ENCODE measurements at regions not wholly inside any gene's neighbourhood (a gene's known extent, or its start where the extent isn't known, plus 50 kb on each side); places are given as distances from the start of the nearest gene placed in this dataset.
"Not testable (repeated sequence)": the region's sequence is repeated elsewhere in the genome, so short reads cannot be mapped to it uniquely, and the experiment has no call there.

DNA sequence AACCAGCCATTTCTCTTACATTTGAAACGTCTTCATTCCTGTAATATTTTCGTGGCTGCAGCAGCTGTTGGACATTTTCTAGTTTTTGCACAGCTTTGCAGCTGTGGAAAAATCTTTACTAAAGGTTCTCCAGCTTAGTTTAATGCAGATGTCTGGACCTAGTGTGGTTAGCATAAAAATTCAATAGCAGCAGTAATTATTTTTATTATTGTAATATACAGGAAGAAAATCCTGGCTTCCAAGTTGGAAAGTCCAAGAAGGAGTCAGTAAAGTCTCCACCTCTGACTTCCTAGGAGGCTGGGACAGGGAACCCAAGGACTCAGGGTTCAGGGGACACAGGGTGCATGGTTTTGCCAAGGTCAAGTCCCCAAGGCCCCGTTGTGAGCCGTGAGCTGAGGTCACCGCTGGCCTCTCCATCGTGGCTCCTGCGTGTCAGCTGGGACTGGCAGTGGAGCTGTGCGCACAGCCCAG is 230.6 kb downstream of the FNDC1 start:
- no peak for DNase-seq (ENCODE audit: low read depth)

DNA sequence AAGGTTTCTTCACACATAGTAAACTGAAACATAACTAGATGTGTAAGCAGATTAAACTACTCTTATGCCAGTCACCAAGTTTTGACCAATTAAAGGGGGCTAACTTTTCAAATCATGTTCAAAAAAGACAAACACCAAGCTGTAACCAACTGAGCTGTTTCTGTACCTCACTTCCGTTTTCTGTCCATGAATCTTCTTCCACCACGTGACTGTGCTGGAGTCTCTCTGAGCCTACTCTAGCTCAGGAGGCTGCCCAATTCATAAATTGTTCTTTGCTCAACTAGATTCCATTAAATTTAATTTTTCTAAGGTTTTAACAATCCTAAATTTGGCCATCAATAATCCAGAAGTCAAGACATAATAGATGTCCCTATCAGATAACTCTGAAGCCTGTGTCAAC is 229.4 kb downstream of the FNDC1 start:
- no peak for DNase-seq (ENCODE audit: low read depth)

DNA sequence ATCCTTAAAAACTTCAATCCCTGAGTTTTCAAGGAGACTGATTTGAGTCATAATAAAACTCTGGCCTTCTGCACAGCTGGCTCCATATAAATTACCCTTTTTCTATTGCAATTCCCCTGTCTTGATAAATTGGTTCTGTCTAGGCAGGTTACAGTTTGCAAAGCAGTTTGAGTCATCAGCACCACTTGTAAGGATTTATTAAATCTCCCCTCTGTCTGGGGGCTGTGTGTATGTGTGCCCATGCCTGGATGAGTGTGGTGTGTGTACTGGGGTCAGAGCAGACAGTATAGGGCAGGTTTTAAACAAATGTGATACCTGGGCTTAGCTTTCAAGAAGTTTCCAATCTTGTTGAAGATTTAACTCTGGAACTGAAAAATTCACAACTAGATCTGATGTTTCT is 228.6 kb downstream of the FNDC1 start:
- no peak for DNase-seq (ENCODE audit: low read depth)

DNA sequence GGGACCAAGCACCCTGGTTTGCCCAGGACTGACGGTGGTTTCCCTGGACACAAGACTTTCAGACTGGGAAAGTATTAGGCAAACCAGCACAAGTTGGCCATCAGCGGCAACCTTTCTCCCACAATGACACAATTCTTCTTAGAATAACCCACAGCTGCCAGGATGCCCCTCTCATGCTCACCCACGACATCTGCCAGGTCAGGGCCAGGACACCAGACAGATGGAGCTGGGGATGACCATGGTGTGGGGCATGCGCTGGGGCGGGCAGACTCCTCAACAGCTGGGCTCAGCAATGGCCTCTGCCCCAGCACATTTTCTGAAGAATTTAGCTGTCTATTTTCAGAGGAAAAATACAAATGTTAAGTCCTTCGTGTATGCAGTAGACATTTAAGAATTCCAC is 226.4 kb downstream of the FNDC1 start:
- no peak for DNase-seq (ENCODE audit: low read depth)

DNA sequence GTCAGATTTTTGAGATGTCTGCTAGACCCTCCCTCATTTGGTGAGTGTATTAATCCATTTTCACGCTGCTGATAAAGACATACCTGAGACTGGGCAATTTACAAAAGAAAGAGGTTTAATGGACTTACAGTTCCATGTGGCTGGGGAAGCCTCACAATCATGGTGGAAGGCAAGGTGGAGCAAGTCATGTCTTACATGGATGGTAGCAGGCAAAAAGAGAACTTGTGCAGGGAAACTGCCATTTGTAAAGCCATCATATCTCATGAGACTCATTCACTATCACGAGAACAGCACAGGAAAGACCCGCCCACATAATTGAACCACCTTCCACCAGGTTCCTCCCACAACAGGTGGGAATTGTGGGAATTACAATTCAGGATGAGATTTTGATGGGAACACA is 223.5 kb downstream of the FNDC1 start:
- not testable (repeated sequence) for DNase-seq (ENCODE audit: low read depth)

DNA sequence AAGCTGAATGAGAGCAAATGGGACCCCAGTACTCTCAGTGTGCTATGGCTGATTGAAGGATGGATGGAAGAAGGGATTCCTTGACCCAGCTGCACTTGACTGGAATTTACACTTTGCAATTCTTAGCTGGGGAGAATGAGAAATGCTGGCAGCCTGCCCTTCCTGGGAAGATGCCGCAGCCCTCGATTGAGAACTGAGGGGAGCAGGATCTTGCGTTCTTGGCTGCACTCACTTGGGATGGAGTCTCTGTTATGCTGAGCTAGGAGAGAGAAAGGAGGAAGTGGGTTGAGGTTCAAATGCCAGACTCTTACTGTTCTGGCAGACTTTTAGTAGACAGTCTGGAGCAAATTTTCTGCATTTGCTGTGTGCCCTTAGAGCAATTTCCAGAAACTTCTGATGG is 221.2 kb downstream of the FNDC1 start:
- DNase-seq (ENCODE audit: low read depth): no peak

DNA sequence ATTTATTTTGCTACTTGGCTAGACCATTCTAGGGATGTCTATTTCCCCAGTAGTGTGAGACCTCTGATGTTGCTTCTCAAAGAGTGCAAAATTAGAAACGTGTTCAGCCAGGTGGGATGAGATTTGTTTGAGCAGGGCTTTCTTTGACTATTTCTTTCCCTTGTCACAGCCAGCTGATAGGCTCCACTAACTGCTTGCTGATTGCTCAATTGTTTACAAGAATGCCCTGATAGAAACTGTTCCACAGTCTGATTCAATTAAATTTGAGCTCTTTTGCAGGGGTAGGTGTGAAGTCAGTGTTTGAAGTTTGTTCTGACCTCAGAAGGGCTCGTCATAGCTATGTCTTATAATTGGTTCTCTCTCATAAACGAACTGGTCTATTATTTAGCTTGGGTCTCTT is 220.5 kb downstream of the FNDC1 start:
- no peak for DNase-seq (ENCODE audit: low read depth)

DNA sequence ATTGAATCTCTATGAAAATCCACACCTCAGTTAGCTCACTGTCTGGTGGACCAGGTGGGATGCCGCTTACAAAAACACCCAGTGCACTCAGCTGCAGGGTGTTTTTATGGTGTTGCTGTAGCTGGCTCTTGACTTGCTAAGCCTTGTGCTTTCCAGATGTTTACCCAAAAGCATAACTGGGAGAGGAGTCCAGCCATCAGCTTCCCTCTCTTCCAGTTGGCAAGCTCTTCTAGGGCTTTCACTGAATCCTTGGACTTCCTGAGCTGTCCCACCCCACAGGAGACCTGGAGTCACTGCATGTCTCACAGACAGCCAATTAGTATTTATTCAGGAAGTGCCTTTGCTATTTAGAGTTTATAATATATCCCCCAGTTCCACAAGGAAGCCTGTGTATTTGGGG is 210.9 kb downstream of the FNDC1 start:
- DNase-seq (ENCODE audit: low read depth): no peak

DNA sequence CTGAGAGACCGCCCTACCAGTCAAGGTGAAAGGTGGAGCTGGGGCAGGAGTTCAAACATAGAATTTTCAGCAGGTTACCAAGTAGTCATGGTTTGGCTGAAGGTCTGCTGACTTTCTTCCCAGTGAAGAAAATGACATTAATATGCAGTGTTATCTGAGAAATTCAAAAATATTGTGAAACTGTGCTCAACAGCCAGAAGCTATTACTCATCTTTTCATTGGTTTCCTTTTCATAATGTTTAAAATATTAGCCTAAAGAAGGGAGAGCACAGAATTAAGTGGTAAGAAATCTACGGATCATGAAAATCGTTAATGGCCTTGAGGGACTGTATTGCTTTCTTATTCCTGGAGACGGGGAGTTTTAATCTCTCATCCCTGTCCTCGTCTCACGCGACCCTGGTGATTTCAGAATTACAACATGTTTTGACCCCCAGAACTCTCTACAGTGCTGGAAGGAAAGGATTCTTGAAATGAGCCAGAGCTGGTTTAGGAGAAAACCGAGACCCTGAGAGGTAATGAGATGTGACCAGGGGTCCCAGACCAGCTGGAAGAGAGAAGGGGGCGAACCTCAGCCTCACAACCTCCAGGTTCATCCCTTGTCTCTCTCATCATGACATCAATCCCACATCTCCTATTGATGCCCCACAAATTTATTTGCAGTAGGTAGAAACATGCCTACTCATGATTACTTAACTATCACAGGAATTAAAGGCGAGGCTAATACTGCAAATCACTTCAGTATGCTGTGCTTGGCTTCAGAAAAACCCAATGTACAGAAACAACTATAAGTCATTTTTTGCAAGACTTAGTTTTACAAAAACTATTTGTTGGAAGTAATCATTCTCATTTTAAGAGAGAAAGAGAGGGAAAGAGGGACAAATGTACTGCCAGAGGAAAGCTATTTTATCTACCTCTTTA is 209.5 kb downstream of the FNDC1 start:
- DNase-seq (ENCODE audit: low read depth): no peak

DNA sequence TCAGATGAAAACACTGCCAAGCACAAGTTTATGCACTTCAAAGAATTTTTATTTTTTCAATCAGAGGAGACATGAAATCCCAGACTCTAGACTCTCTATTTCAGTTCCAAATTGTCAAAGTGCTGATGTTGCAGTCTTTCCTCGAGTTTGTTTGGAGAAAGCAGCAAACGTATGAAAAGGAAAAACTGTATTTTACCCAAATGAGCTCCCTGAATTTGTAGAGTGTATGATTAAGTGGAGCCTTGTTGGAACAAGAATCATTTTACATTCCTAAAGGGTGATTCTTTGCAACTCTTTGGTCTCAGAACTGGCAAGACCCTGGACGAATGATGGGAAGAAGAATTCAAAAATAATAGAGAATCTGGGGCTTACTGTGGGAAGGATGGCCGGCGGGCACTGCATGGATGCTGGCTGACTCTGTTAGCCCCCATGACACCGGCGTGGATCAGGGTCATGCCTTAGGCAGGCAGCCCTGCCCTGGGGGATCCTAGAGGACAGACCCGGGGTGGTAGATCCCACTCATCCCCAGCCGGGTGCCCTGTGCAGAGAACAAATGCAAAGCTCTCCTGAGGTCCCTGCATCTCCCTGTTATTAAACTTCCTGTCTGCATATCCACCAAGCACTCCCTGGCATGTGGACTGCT is 207.4 kb downstream of the FNDC1 start:
- no peak for DNase-seq (ENCODE audit: low read depth)

DNA sequence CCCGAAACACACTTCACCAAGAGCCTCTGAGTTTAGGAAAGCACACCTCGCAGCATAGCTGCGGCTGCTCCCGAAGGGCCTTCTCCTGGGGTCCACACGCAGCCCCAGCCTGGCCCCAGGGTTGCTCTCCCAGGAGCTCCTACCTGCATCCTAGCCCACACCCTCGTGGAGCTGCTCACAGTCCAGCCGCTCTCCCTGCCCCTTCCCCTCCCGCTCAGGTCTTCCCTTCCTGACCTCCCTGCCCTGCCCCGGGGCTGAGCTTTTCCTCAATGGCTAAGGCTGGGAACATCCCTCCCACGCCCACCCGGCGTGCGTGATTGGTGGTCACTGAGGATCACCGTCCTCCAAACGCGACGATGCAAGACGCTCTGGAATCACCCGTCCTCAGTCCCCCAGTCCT is 205.8 kb downstream of the FNDC1 start:
- no peak for DNase-seq (ENCODE audit: low read depth)

DNA sequence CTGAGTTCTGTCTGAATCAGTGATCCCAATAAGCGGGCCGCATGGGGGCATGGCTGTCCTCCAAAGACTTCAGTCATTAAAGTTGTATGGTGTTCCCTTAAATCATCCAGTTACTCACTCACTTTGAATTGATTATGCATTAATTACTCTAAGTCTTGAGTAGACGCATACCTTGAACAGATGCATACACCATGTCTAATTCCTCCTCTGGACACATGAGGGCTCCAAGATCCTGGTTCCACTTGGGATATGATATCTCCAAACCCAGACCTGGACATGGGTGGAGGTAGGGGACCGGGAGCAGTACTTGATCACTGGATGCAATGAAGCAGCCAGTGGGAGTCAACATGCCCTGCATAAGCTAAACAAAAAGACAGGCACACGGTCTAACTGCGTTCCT is 204.5 kb downstream of the FNDC1 start:
- DNase-seq (ENCODE audit: low read depth): no peak

DNA sequence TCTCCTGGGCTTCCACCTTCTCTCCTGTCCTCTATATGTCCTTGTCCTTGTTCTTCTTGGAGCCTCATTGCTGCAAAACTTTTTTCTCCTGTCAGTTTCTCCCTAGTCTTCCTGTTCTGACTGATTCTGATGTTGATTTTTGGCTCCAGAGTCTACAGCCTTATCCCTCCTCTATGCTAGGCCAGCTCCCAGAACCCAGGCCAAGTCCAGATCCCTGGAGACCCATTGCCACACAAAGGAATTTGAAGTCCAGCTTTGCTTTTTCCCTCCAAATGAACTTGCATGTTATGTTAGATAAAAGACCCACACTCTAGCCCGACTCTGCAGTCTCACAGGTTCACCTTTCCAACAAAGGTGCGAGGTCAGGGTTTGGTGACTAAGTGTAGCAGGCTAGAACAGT is 203.1 kb downstream of the FNDC1 start:
- DNase-seq (ENCODE audit: low read depth): no peak

DNA sequence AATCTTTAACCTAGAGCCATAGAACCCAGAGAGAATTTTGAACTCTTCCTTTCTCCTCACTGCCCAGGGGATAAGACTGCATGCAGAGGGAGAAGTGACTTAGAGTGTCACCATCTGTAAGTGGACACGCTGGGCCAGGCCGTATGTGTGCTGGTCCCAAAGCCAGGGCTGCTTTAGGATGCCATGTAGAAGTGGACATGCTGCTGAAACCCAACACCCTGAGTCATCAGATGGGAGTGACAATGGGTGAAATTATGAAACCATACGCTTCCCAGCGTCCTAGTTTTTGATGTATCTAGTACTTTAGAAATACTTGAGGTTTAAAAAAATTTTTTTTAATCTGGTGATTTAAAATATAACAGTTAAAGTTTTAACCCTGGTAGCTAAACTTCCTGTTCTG is 191.1 kb downstream of the FNDC1 start:
- no peak for DNase-seq (ENCODE audit: low read depth)

DNA sequence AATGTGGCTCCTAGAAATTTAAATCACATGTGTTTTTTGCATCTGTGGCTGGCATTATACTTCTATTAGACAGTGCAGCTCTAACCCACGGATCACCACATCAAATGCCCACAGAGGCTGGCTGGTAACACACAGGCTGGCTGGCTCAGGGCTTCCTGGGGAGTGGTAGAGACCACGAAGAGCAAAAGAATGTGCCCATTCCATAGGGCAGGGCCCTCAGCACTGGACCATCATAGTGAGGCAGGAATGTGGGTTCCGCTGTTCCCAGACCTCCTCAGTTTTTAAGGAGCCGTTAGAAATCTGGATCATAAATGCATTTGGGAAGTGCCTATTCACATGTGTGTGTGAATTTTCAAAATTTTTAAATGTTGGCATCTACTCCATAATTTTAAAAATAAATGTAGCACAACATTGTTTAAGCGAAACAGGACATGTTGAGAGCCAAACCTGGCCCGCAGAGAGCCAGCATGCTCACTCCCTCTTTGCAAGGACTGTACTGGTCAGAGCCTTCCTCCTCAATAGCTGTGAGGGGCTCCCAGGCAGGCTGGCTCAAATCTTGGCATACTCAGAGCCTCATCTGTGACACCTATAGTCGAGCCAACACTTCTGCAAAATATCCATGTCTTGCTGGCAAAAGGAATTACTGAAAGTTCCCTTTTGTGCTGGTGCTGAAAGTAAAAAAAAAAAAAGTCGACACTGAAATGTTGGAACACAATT is 190.5 kb downstream of the FNDC1 start:
- DNase-seq (ENCODE audit: low read depth): no peak

DNA sequence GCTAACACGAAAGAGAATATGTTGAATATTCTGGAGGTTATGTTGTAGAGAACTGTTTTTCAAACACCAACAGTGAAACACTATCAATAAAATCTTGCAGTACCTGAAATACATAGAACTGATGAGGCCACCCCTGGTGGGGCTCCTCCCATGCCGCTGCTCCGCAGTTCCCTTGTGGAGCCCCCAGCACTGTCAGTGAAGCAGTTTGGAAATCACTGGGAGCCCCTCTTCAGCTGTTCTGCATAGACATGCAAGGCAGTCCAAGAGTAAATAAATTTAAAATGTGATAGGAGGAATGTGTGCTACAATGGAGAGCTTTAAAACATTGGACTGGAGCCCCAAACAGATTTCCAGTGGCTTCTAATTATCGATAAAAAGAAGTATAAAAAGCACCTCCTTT is 189.4 kb downstream of the FNDC1 start:
- no peak for DNase-seq (ENCODE audit: low read depth)

DNA sequence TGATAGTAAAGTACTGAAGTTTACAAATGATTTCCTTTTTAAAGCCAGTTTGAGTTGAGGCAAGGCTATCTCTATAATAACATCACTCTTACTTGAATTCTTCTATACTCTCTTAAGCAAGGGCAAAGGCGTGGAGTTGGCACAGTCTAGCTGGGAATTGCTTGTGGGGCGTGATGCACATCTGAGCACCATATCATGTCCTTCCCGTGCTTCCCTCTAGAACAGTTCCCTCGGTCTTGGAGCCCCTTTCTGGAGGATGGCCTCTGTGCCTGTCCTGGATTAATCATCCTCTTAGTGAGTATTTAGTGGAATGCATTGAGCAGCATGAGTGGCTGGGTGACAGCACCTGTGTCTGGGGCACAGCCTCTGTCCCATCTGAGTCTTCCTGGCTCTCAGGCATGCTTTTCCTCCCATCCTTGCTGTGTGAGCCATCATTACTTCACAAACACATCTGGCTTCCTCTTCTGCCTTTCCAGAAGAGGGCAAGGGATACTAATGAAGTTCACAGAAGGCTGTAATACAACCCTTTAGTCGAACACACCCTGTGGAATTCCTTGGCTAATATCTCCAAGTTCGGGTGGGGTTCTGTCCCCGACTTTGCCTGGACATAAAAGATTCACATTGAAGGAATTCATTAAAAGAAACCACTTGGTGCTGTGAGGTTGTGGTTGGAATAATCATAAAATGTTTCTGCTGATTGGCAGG is 188.2 kb downstream of the FNDC1 start:
- no peak for DNase-seq (ENCODE audit: low read depth)

DNA sequence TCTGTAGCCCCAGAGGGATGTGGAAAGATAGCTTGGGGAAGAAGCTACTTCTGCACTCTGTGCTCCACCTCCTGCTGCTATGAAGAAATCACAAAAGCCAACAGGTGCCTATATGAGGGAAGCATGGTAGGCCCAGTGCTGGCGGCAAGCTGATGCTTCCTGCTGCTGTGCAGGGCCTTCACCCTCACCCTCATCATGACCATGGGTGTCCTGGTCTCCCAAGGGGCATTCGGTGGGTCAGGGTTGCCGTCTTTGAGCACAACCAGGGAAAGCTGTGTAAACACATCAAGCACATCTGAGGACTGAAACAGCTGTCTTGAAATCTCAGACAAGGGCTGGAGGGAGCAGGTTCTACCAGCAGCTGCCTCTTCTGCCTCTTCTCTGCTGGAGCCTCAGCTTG is 184.0 kb downstream of the FNDC1 start:
- no peak for DNase-seq (ENCODE audit: low read depth)

DNA sequence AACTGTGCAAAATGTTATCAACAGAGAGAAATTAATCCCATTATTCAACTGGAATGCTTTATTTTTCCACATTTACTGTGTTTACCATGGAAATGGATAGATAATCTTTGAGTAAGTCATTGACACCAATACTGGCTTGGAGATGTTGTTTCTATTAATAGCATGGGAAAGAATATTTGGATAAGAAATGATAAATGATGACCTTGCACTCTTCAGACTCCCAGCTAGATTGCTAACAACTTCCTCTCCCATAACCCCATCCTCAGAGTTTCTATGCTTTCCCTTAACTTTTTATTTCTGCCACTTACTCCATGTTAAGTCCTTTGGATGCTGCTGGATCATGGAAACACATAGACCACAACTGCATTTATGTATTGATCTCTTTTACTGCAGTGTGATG is 182.5 kb downstream of the FNDC1 start:
- no peak for DNase-seq (ENCODE audit: low read depth)

DNA sequence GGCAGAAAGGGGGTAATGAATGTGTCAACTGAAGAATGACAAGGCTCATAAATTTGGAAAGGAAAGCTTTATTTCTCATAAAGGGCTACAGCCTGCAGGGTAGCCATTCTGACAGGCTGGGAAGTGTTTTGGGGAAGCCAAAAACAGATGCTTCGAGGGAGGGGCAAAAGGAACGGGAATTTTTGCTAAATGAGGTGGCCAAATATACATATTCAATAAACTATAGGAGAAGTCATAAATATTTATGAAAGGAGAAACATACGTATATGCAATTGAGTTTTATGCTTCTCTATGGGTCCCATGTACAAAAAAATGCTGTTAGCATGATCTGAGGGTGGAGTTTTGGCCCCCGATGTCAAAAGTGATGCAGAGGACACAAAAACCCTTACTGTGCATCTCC is 180.7 kb downstream of the FNDC1 start:
- DNase-seq (ENCODE audit: low read depth): no peak

DNA sequence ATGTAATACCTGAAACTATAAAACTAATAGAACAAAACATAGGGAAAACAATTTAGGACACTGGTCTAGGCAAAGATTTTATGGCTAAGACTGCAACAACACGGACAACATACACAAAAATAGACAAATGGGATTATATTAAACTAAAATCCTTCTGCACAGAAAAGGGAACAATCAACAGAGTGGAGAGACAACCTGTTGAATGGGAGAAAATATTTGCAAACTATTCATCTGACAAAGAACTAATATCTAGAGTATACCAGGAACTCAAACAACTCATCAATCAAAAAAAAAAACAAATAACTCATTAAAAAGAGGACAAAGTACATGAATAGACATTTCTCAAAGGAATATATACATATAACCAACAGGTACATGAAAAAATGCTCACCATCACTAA is 174.5 kb downstream of the FNDC1 start:
- no peak for DNase-seq (ENCODE audit: low read depth)

DNA sequence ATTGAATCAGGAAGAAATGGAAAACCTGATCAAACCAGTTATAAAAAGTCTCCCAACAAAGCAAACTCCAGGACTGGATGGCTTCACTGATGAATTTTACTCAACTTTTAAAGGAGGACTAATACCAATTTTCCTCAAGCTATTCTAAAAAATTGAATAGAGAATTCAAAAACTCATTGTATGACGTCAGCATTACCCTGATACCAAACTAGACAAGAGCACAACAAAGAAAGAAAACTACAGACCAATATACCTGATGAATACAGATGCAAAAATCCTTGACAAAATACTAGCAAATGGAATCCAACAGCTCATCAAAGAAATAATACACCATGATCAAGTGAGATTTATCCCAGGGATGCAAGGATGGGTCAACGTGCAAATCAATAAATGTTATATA is 172.9 kb downstream of the FNDC1 start:
- no peak for DNase-seq (ENCODE audit: low read depth)
